ENCODE measurements at regions not wholly inside any gene's neighbourhood (a gene's known extent, or its start where the extent isn't known, plus 50 kb on each side); places are given as distances from the start of the nearest gene placed in this dataset.

DNA sequence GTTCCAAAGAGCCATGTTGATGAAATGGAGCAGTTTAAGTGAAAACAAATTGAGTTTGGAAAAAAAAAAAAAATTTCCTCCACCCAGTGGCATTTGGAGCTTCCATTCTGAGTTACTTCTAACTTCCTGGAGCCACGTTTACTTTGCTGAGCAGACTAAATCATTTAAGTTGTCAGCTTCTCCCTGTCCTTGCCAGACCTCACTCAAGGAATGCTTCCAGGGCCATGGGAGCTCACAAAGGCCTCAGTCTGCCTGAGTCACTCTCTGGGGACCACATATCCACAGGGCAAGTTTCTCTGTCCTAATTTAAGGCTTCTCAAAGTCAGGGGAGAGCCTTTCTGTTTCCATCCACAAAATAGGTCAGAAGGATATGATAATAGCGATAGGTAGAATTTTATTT lies 210.3 kb upstream of the TNC start:
- no peak overlapping the region for H3K4me2 ChIP-seq (ENCODE audit: low read depth, low read length, poor library complexity, severe bottlenecking)

DNA sequence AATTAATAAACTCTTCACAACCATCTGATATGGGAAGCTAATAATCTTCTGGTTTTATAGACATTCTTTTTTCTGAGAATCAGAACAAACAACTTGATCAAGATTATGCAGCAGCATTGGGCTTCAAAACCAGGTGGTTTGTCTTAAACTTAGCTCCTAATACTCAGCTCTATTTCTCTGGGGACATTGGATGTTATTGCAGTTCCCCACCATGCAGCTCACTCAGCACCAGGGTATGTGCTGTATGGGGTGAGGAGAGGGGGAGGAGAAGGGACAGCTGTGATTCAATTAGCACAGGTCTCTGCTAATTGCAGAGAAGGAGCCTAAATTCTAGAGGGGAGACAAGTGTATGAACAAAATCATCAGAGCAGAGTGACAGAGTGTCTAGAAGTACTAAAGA lies 210.7 kb upstream of the TNC start:
- no peaks in the 10 kb centered on the region for H3K36me3 ChIP-seq (ENCODE audit: insufficient read depth, low read length)
- TF ChIP-seq CTCF (conservative IDR thresholded peaks at IDR 0.05; ENCODE audit: low read length), result no peak
- TF ChIP-seq EZH2phosphoT487 (IDR thresholded peaks at IDR 0.05; ENCODE audit: borderline replicate concordance), result no peak
- H3K9me3 ChIP-seq (ENCODE audit: insufficient read depth, low read depth, low read length), result no peaks in the 10 kb centered on the region
- H3K27me3 ChIP-seq (ENCODE audit: insufficient read depth, low read length, poor library complexity, severe bottlenecking), result no peaks in the 10 kb centered on the region
- no peak overlapping the region for H3K4me3 ChIP-seq (ENCODE audit: low read length, poor library complexity, severe bottlenecking)
- no peak overlapping the region for H2AFZ ChIP-seq (ENCODE audit: low read length)
- no peaks in the 10 kb centered on the region for H3K9me2 ChIP-seq (replicated peaks; ENCODE audit: low read depth, low read length)
- no peak overlapping the region for H3K9ac ChIP-seq (ENCODE audit: low read depth, low read length, poor library complexity, severe bottlenecking)
- no peaks in the 10 kb centered on the region for H3F3A ChIP-seq (ENCODE audit: low read depth)
- no peak overlapping the region for H3K4me2 ChIP-seq (ENCODE audit: low read depth, low read length, poor library complexity, severe bottlenecking)
- H4K20me1 ChIP-seq (ENCODE audit: insufficient read depth, low read length, poor library complexity, severe bottlenecking), result no peaks in the 10 kb centered on the region
- no peaks in the 10 kb centered on the region for H3K79me2 ChIP-seq (ENCODE audit: insufficient read depth, low read length)
- no peaks in the 10 kb centered on the region for H3K4me1 ChIP-seq (ENCODE audit: insufficient read depth, low read length, poor library complexity, severe bottlenecking)

More for the DNA sequence above, 210.3 kb upstream of the TNC start:
- Histone ChIP-seq H2AFZ (ENCODE audit: low read length) (no peak overlapping the region), H3K79me2 (ENCODE audit: insufficient read depth, low read length) (no peaks in the 10 kb centered on the region), H3K9ac (ENCODE audit: low read depth, low read length, poor library complexity, severe bottlenecking) (no peak overlapping the region), H3F3A (ENCODE audit: low read depth) (no peaks in the 10 kb centered on the region), H4K20me1 (ENCODE audit: insufficient read depth, low read length, poor library complexity, severe bottlenecking) (no peaks in the 10 kb centered on the region), H3K9me2 (replicated peaks; ENCODE audit: low read depth, low read length) (no peaks in the 10 kb centered on the region), H3K4me1 (ENCODE audit: insufficient read depth, low read length, poor library complexity, severe bottlenecking) (no peaks in the 10 kb centered on the region), H3K4me3 (ENCODE audit: low read length, poor library complexity, severe bottlenecking) (no peak overlapping the region), H3K9me3 (ENCODE audit: insufficient read depth, low read depth, low read length) (no peaks in the 10 kb centered on the region), H3K36me3 (ENCODE audit: insufficient read depth, low read length) (no peaks in the 10 kb centered on the region), H3K27me3 (ENCODE audit: insufficient read depth, low read length, poor library complexity, severe bottlenecking) (no peaks in the 10 kb centered on the region)
- TF ChIP-seq EZH2phosphoT487 (IDR thresholded peaks at IDR 0.05; ENCODE audit: borderline replicate concordance) (no peak), CTCF (conservative IDR thresholded peaks at IDR 0.05; ENCODE audit: low read length) (no peak)

- Histone ChIP-seq H3K36me3 (ENCODE audit: insufficient read depth, low read length) (no peaks in the 10 kb centered on the region), H3K27me3 (ENCODE audit: insufficient read depth, low read length, poor library complexity, severe bottlenecking) (no peaks in the 10 kb centered on the region), H3K4me1 (ENCODE audit: insufficient read depth, low read length, poor library complexity, severe bottlenecking) (no peaks in the 10 kb centered on the region), H3K9me3 (ENCODE audit: insufficient read depth, low read depth, low read length) (no peaks in the 10 kb centered on the region), H3K4me2 (ENCODE audit: low read depth, low read length, poor library complexity, severe bottlenecking) (no peak overlapping the region), H3F3A (ENCODE audit: low read depth) (no peaks in the 10 kb centered on the region), H3K4me3 (ENCODE audit: low read length, poor library complexity, severe bottlenecking) (no peak overlapping the region), H3K79me2 (ENCODE audit: insufficient read depth, low read length) (no peaks in the 10 kb centered on the region), H4K20me1 (ENCODE audit: insufficient read depth, low read length, poor library complexity, severe bottlenecking) (no peaks in the 10 kb centered on the region), H3K9me2 (replicated peaks; ENCODE audit: low read depth, low read length) (no peaks in the 10 kb centered on the region), H2AFZ (ENCODE audit: low read length) (no peak overlapping the region), H3K9ac (ENCODE audit: low read depth, low read length, poor library complexity, severe bottlenecking) (no peak overlapping the region)
- TF ChIP-seq EZH2phosphoT487 (IDR thresholded peaks at IDR 0.05; ENCODE audit: borderline replicate concordance) (no peak), CTCF (conservative IDR thresholded peaks at IDR 0.05; ENCODE audit: low read length) (no peak)
These were observed 215.5 kb upstream of the TNC start for GRCh38 chr9:115333277-115334070.

Data from Loucy (cell line).